SK-N-MC (cell line): ENCODE measurements at regions not wholly inside any gene's neighbourhood (a gene's known extent, or its start where the extent isn't known, plus 50 kb on each side); places are given as distances from the start of the nearest gene placed in this dataset.
"Not testable (repeated sequence)": the region's sequence is repeated elsewhere in the genome, so short reads cannot be mapped to it uniquely, and the experiment has no call there.

Experiments
- DNase-seq: peaks from one replicate; pipeline ENCODE4 v3.0.0-alpha.2; 2011; ENCODE audit warnings: low read depth, low spot score
- H3K27ac ChIP-seq: fragments of 200-600 bp; sonication (generic); 2 replicates; pipeline ENCODE4 v1.5.1; 2016; ENCODE audit warnings: mixed run types
- H3K36me3 ChIP-seq: fragments of 200-600 bp; sonication (generic); 2 replicates; pipeline ENCODE4 v1.6.1; 2017; ENCODE audit warnings: antibody characterized with exemption, low read length, mixed read lengths; ENCODE audit not compliant: insufficient read depth
- H3K4me3 ChIP-seq: fragments of 200-600 bp; sonication (generic); 2 replicates; pipeline ENCODE4 v1.5.1; 2016
- H3K9ac ChIP-seq: fragments of 200-600 bp; sonication (generic); 2 replicates; pipeline ENCODE4 v1.8.0; 2017; ENCODE audit warnings: mixed run types, mixed read lengths; ENCODE audit not compliant: insufficient read length
- H3K9me3 ChIP-seq: fragments of 200-600 bp; sonication (generic); 2 replicates; pipeline ENCODE4 v1.6.1; 2017; ENCODE audit warnings: low read depth, mild to moderate bottlenecking, antibody characterized with exemption, low read length, moderate library complexity, mixed read lengths
- EZH2 ChIP-seq: fragments of 200-600 bp; sonication (generic); IDR thresholded peaks from one replicate; pipeline ENCODE4 v1.6.1; 2017; ENCODE audit warnings: antibody characterized with exemption
- FOXP2 ChIP-seq: optimal IDR thresholded peaks from 2 replicates; pipeline ENCODE3; 2011; ENCODE audit warnings: mild to moderate bottlenecking, moderate library complexity; ENCODE audit not compliant: insufficient read depth; ENCODE audit errors: extremely low read length, control extremely low read depth
- POLR2AphosphoS5 ChIP-seq: IDR thresholded peaks from 2 replicates; pipeline ENCODE4 v1.6.1; 2012; ENCODE audit warnings: mild to moderate bottlenecking, low read depth, low read length, borderline replicate concordance

GRCh38 chr9:27835286-27835685 lies 262.0 kb upstream of the C9orf72 start:
- Histone ChIP-seq H3K9ac (no peak overlapping the region), H3K27ac (no peak overlapping the region), H3K36me3 (no peaks in the 10 kb centered on the region), H3K4me3 (no peak overlapping the region), H3K9me3 (no peaks in the 10 kb centered on the region)
- no peak for DNase-seq
- TF ChIP-seq POLR2AphosphoS5 (no peak), FOXP2 (no peak), EZH2 (no peak)

- Histone ChIP-seq H3K9me3 (no peaks in the 10 kb centered on the region), H3K27ac (no peak overlapping the region), H3K9ac (no peak overlapping the region), H3K4me3 (no peak overlapping the region), H3K36me3 (no peaks in the 10 kb centered on the region)
- TF ChIP-seq FOXP2 (no peak), EZH2 (no peak), POLR2AphosphoS5 (no peak)
- DNase-seq = no peak
Measured at GRCh38 chr9:27835746-27836145, 262.5 kb upstream of the C9orf72 start.

- H3K36me3 ChIP-seq = no peaks in the 10 kb centered on the region
- H3K9me3 ChIP-seq = no peaks in the 10 kb centered on the region
- no peak for TF ChIP-seq FOXP2
- no peak for TF ChIP-seq EZH2
- TF ChIP-seq POLR2AphosphoS5 = no peak
- no peak for DNase-seq
- no peak overlapping the region for H3K4me3 ChIP-seq
- H3K9ac ChIP-seq = no peak overlapping the region
- H3K27ac ChIP-seq = no peak overlapping the region
Measured at GRCh38 chr9:27836661-27837401, 263.6 kb upstream of the C9orf72 start.

GRCh38 chr9:27838876-27839275 lies 265.6 kb upstream of the C9orf72 start:
- no peak overlapping the region for H3K4me3 ChIP-seq
- no peaks in the 10 kb centered on the region for H3K36me3 ChIP-seq
- H3K9ac ChIP-seq = no peak overlapping the region
- H3K27ac ChIP-seq = no peak overlapping the region
- TF ChIP-seq POLR2AphosphoS5 (no peak), EZH2 (no peak), FOXP2 (no peak)
- no peak for DNase-seq
- H3K9me3 ChIP-seq = no peaks in the 10 kb centered on the region

GRCh38 chr9:27839767-27840166 lies 266.5 kb upstream of the C9orf72 start:
- H3K4me3 ChIP-seq, H3K27ac ChIP-seq, H3K36me3 ChIP-seq, DNase-seq, H3K9me3 ChIP-seq, H3K9ac ChIP-seq: not testable (repeated sequence)

- H3K9ac ChIP-seq = no peak overlapping the region
- TF ChIP-seq EZH2 (no peak), FOXP2 (no peak), POLR2AphosphoS5 (no peak)
- H3K9me3 ChIP-seq = no peaks in the 10 kb centered on the region
- no peaks in the 10 kb centered on the region for H3K36me3 ChIP-seq
- H3K4me3 ChIP-seq = no peak overlapping the region
- no peak for DNase-seq
- no peak overlapping the region for H3K27ac ChIP-seq
Measured at GRCh38 chr9:27844797-27845196, 271.5 kb upstream of the C9orf72 start.

- Histone ChIP-seq H3K4me3 (no peak overlapping the region), H3K36me3 (no peaks in the 10 kb centered on the region), H3K27ac (no peak overlapping the region), H3K9me3 (no peaks in the 10 kb centered on the region), H3K9ac (no peak overlapping the region)
- TF ChIP-seq EZH2 (no peak), FOXP2 (no peak), POLR2AphosphoS5 (no peak)
- DNase-seq = no peak
Measured at GRCh38 chr9:27847380-27847779, 274.1 kb upstream of the C9orf72 start.

- H3K27ac ChIP-seq = no peak overlapping the region
- no peaks in the 10 kb centered on the region for H3K36me3 ChIP-seq
- no peaks in the 10 kb centered on the region for H3K9me3 ChIP-seq
- no peak for DNase-seq
- H3K9ac ChIP-seq = no peak overlapping the region
- H3K4me3 ChIP-seq = no peak overlapping the region
- no peak for TF ChIP-seq FOXP2
- TF ChIP-seq POLR2AphosphoS5 = no peak
- no peak for TF ChIP-seq EZH2
Measured at GRCh38 chr9:27847818-27848217, 274.5 kb upstream of the C9orf72 start.

- no peak overlapping the region for H3K9ac ChIP-seq
- H3K4me3 ChIP-seq = no peak overlapping the region
- no peak for DNase-seq
- TF ChIP-seq EZH2 (no peak), POLR2AphosphoS5 (no peak), FOXP2 (no peak)
- no peaks in the 10 kb centered on the region for H3K9me3 ChIP-seq
- no peak overlapping the region for H3K27ac ChIP-seq
- H3K36me3 ChIP-seq = no peaks in the 10 kb centered on the region
Measured at GRCh38 chr9:27848315-27848714, 275.0 kb upstream of the C9orf72 start.
